ENCODE measurements at regions not wholly inside any gene's neighbourhood (a gene's known extent, or its start where the extent isn't known, plus 50 kb on each side); places are given as distances from the start of the nearest gene placed in this dataset.

- Histone ChIP-seq H3K27me3 (ENCODE audit: control insufficient read depth, extremely low read depth, insufficient read depth, low read length) (no peaks in the 10 kb centered on the region), H3K9me3 (ENCODE audit: control insufficient read depth, low read depth, low read length) (no peaks in the 10 kb centered on the region), H3K9ac (ENCODE audit: control insufficient read depth, extremely low read depth, insufficient read depth, low read length) (no peak overlapping the region), H3K27ac (ENCODE audit: control insufficient read depth, insufficient read depth, low read length) (no peak overlapping the region), H3K4me2 (ENCODE audit: control insufficient read depth, extremely low read depth, insufficient read depth, low read depth, low read length) (no peak overlapping the region), H3K36me3 (ENCODE audit: control insufficient read depth in 2 of 2, extremely low read depth in 1 of 2, insufficient read depth in 2 of 2, low read length in 2 of 2) (no peaks in the 10 kb centered on the region), H3K4me3 (ENCODE audit: control insufficient read depth in 2 of 3, extremely low read depth in 1 of 3, insufficient read depth in 2 of 3, low read depth in 1 of 3, low read length in 3 of 3) (no peak overlapping the region), H3K9me1 (ENCODE audit: control insufficient read depth, extremely low read depth, insufficient read depth, low read length) (no peaks in the 10 kb centered on the region), H3K79me2 (ENCODE audit: control insufficient read depth, insufficient read depth, low read length) (no peaks in the 10 kb centered on the region), H3K4me1 (ENCODE audit: control insufficient read depth, extremely low read depth, insufficient read depth, low read length) (no peaks in the 10 kb centered on the region), H4K20me1 (ENCODE audit: control insufficient read depth, extremely low read depth, insufficient read depth, low read length) (no peaks in the 10 kb centered on the region), H2AFZ (ENCODE audit: control insufficient read depth, low read length) (no peak overlapping the region)
- TF ChIP-seq EZH2 (IDR thresholded peaks at IDR 0.05; ENCODE audit: low read length) (no peak), CTCF (optimal IDR thresholded peaks at IDR 0.05 in 1 of 3, IDR thresholded peaks at IDR 0.05 in 1 of 3, conservative IDR thresholded peaks at IDR 0.05 in 1 of 3; ENCODE audit: extremely low read depth in 1 of 3, insufficient read depth in 2 of 3, low read length in 3 of 3) (no peak)
- no peak for FAIRE-seq
- no peak for DNase-seq (ENCODE audit: low read depth, low spot score)
- dilution Hi-C loops (cut with MboI; ENCODE audit: extremely low pct_ligation_motif_present, low sequenced_read_pairs): no loop called here
Observed at GRCh38 chr13:86425170-86425815, 626.1 kb upstream of the SLITRK6 start.

- H2AFZ ChIP-seq (ENCODE audit: control insufficient read depth, low read length): no peak overlapping the region
- no peaks in the 10 kb centered on the region for H3K27me3 ChIP-seq (ENCODE audit: control insufficient read depth, extremely low read depth, insufficient read depth, low read length)
- no peaks in the 10 kb centered on the region for H3K9me3 ChIP-seq (ENCODE audit: control insufficient read depth, low read depth, low read length)
- dilution Hi-C loops (cut with MboI; ENCODE audit: extremely low pct_ligation_motif_present, low sequenced_read_pairs): no loop called here
- TF ChIP-seq EZH2 (IDR thresholded peaks at IDR 0.05; ENCODE audit: low read length) (no peak), CTCF (optimal IDR thresholded peaks at IDR 0.05 in 1 of 3, IDR thresholded peaks at IDR 0.05 in 1 of 3, conservative IDR thresholded peaks at IDR 0.05 in 1 of 3; ENCODE audit: extremely low read depth in 1 of 3, insufficient read depth in 2 of 3, low read length in 3 of 3) (no peak)
- H3K4me3 ChIP-seq (ENCODE audit: control insufficient read depth in 2 of 3, extremely low read depth in 1 of 3, insufficient read depth in 2 of 3, low read depth in 1 of 3, low read length in 3 of 3): no peak overlapping the region
- no peak overlapping the region for H3K4me2 ChIP-seq (ENCODE audit: control insufficient read depth, extremely low read depth, insufficient read depth, low read depth, low read length)
- no peaks in the 10 kb centered on the region for H3K4me1 ChIP-seq (ENCODE audit: control insufficient read depth, extremely low read depth, insufficient read depth, low read length)
- H3K9me1 ChIP-seq (ENCODE audit: control insufficient read depth, extremely low read depth, insufficient read depth, low read length): no peaks in the 10 kb centered on the region
- H3K36me3 ChIP-seq (ENCODE audit: control insufficient read depth in 2 of 2, extremely low read depth in 1 of 2, insufficient read depth in 2 of 2, low read length in 2 of 2): no peaks in the 10 kb centered on the region
- H3K9ac ChIP-seq (ENCODE audit: control insufficient read depth, extremely low read depth, insufficient read depth, low read length): no peak overlapping the region
- no peaks in the 10 kb centered on the region for H4K20me1 ChIP-seq (ENCODE audit: control insufficient read depth, extremely low read depth, insufficient read depth, low read length)
- no peak overlapping the region for H3K27ac ChIP-seq (ENCODE audit: control insufficient read depth, insufficient read depth, low read length)
- DNase-seq (ENCODE audit: low read depth, low spot score): no peak
- no peaks in the 10 kb centered on the region for H3K79me2 ChIP-seq (ENCODE audit: control insufficient read depth, insufficient read depth, low read length)
- no peak for FAIRE-seq
Observed at GRCh38 chr13:86426437-86426836, 627.2 kb upstream of the SLITRK6 start.
